HG02938 (cell line): ENCODE measurements at regions not wholly inside any gene's neighbourhood (a gene's known extent, or its start where the extent isn't known, plus 50 kb on each side); places are given as distances from the start of the nearest gene placed in this dataset.

Source experiments
- ATAC-seq: cut with Tn5 transposase; IDR thresholded peaks from one replicate; pipeline ENCODE4 v1.9.1; 2021; ENCODE audit warnings: mild to moderate bottlenecking, moderate library complexity; ENCODE audit not compliant: unreplicated experiment

DNA sequence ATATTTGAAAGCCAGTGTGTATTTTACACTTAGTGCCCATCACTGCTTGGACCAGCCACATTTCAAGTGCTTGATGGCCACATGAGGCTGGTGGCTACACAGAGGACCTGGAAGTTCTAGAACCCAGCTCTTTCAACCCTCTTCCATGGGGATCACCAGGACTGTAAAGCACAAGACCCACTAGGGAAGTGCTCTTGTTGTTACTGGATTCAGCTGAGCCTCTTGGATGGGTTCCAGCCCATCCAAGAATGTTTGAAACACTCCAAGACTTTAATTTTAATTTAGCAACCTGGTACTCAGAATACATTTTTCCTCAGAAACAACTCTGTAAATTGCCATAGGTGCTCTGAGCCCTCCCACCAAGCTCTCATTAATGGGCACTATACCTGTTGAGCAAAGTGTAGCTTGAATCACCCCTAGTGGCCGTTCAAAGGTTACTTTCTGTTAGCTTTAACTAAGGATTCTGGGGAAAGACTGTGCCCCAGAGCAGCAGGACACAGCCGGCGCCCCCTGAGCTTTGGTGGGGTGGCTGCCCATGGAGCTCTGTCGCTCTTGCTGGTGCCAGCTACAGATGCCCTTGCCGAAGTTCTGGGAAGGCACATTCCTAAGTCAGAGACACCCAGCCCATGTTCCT lies 212.4 kb downstream of the HSD17B3 start:
- no peak for ATAC-seq

DNA sequence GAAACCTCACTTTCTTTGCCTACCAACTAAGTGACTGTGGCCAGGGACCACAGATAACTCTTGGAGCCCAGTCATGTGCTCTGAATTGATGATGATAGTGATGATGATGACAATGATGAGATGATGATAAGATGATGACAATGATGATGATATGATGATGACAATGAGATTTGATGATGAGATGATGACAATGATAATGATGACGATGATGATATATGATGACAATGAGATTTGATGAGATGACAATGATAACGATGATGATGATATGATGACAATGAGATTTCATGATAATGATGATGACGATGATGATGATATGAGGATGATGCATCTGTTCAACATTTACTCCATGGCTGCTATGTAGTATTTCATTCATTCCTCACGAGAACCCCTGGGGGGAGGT lies 213.0 kb downstream of the ERCC6L2 start:
- no peak for ATAC-seq

DNA sequence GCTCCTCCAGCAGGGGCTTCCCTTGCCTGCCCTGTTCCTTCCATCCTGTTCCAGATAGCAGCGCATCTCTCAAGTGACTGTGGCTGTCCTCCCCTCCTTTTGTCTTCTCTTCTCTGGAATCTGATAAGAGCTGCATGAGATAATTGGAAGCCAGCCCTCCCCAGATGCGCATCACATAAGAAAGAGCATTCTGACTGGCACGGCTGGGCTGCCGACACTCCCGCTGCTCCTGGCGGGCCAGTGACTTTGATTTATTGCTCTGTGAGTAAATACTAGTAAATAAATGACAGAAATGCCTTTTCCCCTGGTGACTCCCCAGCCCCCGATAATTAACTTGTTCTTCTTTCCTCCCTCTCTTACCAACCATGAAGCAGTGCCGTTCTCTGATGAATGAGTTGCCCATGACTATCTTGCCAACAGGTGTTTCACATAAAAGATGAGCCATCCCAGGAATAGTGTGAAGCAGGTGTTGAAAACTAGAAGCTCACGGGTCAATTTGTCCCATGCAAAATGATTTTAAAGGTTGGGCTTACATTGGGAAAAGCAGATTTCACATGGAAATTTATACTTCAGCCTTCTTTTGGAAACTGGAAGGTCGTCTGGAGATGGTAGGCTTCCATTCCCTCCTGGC lies 212.3 kb downstream of the ERCC6L2 start:
- ATAC-seq, result no peak

DNA sequence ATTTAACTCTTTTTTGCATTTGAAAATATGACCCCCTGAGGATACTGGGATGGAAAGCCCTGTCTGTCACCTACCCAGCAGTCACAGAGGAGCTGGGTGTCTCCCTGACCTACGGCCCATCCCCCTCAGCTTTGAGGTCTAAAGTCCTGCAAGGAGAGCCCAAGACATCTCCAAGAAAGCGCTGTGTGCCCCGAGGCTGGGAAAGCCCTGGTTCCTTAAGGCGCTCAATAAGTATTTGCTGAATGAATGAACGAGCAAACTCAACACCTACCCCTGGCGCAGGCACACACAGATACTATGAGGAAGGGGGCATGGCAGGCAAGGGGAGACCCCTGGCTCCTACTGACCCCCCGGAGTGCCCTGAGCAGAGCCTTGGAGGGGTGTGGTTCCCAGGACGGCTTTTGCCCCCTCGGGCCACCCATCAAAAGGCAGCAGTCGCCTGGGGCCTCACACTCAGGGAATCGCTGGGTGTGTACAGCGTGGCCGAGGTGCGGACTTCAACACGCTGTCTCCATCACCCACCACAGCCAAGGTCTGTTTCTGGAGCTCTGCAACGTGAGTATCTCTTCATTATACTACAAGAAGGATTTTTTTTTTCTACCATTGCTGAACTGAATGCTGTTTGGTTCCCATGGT lies 211.6 kb downstream of the ERCC6L2 start:
- ATAC-seq, result no peak

DNA sequence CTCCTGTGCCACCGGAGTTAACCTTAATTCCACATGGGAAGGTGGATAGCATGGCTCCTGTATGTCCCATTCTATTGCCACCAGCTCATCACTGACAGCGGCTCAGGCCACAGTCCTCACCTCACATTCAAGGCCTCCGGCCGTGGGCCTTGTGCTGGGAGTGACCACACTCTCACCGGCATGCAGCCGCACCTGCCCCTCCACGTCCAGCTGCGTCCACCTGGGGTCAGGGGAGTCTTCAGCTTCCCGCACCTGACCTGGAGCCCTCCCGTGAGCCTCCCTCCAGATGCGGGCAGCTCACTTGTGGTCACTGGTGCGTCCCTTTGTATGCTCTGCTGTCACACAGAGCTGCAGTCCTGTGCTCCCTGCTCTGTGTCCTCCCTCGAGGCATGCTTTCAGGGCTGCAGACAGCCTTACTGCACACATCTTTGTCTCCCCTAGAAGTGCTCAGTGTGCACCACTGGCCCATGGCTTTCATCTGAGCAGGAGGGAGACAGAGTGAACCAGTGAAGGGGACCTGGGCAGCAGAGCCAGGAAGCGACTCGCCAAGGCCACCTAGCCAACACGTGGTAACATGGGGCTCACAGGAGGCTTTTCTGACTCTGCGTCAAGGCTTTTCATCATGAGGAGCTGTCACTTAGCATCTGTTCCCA lies 210.1 kb downstream of the ERCC6L2 start:
- no peak for ATAC-seq

DNA sequence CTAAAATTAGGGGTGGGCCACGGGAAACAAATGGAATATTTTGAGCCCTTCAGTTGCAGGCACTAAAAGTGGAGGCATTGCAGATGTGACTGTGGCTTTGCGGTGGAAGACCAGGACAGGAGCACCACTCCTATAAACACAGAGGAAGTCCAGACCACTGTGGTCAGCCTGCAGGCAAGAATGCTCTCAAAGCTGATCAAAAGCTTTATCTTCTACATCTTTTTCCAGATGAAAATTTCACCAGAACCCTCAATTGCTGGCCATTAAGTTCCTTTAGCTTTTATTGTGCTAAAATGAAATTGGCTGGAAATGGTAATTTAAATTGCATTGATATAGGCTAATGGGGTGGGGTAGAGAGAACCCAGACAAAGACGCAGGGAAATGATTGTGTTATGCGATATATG lies 208.8 kb downstream of the ERCC6L2 start:
- no peak for ATAC-seq

DNA sequence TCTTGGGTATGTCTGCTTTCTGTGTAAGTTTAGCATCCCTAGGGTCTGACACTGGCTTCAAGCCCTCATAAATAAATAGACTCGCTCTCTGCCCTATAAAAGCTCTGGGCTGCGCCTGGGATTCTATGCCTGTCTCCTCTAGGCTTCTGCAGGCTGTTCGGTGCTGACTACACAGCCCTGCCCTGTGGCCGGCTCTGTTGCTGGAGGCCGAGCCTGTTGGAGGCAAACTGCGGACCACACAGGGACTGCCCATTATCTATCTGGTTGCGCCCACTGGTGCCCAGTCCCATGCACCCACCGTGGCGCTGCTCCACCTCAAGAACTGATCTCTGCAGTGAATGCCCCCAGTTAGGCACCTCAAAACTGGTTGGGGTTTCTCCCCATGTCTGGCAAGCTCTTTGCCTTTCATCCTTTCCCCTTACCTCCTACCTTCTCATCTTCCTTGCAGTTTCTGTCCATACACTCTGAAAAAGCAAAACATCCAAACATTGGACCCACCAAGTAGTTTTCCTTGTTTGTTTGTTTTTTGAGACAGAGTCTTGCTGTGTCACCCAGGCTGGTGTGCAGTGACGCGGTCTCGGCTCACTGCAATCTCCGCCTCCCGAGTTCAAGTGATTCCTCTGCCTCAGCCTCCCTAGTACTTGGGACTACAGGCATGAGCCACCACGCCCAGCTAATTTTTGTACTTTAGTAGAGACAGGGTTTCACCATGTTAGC lies 207.2 kb downstream of the ERCC6L2 start:
- ATAC-seq, result no peak

DNA sequence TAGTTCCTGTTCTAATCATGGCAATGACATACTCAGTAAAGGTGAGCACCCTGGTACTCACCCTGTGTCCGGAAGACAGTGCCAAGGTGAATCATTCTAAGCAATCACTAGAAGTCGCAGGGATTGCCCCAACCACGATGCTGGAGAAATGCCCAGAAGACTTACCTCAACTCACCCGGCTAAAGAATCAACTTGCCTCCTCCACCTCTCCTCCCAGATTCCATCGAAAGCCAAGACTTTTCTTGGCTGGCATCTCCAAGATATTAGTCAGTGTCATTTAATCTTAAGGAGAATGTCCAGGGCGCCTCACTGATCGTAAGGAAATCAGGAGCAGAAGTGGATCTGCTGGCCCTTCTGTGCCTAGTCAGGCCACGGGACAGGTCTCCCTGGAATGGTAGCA lies 204.9 kb downstream of the ERCC6L2 start:
- ATAC-seq, result no peak

DNA sequence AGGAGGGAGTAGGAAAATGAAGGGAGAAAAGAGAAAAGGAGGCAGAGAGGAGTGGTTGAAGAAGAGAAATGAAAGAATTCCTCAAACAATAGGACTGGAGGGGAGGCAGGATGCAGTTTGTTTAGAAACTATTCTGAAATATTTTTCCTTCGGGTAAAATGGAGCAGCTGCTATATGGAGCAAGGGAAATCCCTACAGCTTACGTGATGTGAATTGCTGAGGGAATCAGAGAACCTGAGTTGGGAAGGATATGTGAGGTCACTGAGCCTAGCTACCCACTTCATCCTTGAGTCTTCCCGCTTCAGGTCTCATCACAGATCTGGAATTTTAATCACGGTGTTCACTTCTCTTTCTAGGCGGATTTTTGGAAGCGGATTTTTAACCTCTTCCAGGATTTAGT lies 204.3 kb downstream of the ERCC6L2 start:
- no peak for ATAC-seq

DNA sequence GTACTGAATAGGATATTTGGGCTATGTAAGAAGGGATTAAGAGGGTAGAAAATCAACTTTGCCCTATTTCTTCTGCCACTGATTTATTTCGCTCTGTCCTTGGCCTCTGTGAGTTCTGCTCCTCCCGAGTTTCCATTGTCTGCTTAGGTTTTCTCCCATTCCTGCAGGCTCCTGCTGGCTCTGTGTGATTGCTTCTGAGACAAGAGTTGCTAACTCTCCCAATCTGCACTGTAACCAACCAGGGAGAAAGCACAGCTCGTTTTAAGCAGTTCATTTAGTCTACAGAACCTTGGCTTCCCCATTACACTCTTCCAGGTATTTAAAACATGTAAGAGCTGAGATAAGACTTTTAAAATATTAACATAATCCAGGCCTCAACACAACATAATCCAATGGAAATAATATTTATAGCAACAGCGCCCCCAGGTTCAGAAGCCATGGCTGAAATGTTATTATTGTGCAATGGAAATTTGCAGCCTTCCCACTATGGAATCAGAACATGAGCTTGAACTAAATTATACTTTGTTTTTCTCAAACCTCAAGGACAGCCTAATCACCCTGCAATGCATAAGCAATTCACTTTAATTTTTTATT lies 203.5 kb downstream of the ERCC6L2 start:
- ATAC-seq, result no peak

DNA sequence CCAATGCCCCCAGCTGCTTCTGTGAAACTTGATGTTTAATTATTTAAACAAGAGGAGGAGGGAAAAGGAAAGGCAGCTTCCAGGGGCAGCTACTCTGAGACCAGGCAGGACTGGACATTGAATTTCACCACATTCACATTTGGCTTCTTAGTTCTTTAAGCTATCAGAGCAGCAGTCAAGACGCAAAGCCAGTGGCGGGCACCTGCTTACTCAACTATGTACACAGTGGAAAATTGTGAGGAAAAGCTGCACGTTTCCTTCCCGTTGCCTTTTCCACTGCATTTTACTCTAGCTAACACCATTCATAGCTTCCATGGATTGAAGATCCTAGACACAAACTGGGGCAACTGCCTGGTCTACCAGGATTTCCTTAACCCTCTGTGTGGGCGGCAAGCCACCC lies 200.3 kb downstream of the ERCC6L2 start:
- ATAC-seq, result no peak

DNA sequence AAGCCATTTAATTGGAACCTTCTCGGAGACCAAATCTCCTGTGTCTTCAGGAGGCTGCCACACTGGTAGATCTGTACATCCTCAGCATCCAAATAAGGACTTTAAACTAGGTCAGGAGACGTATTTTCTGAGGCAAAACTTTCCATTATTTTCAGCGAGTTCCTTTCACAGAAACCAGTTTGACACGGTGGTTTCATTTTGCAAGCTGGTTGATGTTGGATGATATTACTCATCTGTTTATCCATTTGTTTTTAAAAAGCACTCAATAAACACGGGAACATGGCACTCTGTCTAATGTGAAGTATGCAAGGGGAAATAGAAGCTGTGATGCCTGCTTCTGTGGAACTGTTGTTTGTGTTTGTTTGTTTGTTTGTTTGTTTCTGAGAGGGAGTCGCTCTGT lies 199.6 kb downstream of the ERCC6L2 start:
- no peak for ATAC-seq

DNA sequence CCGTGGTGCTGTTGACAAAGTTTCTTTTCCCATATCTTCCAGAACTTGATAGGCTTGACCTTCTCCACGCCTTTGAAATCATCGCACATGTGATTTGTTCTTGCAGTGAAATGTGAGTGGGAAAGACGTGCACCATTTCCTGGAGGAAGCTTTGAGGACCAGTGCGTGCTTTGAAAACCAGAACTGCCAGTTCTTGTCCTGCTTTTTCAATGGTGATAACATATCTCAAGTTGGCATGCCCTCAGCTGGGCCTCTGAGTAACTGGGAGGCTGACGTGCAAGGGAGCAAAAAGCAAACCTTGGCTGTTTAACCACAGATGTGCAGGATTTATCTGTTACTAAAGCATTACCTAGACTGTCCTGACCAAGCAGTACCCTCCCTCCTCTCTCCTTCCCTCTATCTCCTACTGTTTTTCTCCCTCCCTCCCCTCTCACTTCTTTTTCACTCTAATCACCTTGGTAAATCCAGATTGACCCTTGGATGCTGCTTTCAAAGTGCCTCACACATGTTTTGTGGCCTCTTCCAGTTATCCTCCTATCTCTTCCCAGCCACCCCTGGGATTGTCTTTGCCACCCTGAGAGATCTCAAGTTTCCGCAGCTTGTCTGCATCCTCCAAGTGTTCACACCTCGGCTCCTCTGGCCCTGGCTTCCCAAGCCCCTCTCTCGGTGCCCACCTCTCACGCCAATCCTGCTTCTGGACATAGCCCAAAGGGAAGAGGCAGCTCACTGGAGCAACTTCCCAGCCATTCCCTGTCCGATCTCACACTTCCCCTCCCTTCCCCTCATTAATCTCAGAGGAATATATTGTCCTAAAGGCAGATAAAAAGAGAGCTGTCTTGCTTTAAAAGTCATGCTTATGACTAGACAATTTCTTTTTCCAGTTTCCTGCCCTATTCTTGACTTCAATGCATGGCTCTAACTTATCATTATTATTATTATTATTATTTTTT lies 198.3 kb downstream of the ERCC6L2 start:
- no peak for ATAC-seq

DNA sequence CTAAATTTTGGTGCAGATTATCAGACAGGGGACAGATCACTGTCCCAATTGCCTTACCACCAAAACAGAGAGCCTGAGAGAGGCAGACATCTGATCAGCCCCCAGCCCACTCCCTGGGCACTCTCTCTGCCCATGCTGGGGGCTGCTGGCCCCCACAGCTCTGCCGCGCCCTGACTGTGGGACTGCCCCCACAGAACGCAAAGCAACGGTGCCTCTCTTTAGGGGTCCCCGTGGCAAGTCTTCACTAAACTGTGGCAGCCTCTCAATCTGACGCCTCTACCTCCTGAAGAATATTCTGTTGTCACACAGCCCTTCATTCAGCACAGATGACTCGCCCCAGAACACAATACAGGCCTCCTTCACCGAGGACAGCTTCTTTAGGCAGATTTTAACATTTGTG lies 197.4 kb downstream of the ERCC6L2 start:
- no peak for ATAC-seq

DNA sequence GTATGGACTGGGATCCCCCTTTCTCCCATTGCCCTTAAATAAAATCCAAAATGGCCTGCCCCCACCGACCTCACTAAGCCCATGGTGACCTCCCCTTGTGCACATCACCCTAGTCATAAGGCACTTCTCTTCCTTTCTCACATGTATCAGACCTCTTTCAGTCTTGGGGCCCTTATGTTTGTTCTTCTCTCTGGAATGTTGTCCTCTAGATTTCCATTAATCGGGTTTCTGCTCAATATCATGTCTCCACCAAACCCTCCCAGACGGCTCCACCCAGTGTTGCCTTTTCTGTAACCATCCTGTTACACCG lies 196.3 kb downstream of the ERCC6L2 start:
- ATAC-seq, result no peak

DNA sequence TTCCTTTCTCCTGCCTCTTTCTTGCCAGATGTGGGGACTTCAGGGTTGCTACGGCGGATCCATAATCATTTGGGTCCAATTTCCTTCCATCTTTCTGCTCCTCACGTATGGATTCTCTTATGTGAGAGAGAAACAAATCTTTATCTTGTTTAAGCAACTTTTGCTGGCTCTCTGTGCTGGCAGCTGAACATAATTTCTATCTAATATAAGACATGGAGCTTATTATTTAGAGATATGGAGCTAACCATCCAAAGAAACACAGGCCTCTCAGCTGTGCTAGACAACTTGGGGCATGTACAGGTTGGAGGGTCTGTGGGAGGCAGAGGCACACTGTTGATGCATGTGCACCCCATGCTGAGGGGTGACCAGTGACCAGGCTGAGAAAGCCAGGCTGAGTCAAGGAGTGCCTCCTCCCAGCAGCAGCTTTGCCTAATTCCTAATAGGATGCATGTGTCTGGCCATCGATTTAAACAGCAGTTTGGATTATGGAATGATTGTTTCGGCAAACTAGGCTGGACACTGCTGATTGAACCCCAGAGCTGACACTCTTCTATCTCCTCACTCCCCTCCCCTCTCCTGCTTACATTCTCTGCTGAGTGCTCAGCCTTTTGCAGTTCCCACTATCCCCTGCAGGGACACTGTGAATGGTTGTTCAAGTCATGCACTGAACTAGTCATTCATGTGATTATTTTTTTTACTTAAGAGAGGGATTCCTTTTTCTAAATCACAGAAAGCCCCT lies 195.8 kb downstream of the ERCC6L2 start:
- no peak for ATAC-seq

DNA sequence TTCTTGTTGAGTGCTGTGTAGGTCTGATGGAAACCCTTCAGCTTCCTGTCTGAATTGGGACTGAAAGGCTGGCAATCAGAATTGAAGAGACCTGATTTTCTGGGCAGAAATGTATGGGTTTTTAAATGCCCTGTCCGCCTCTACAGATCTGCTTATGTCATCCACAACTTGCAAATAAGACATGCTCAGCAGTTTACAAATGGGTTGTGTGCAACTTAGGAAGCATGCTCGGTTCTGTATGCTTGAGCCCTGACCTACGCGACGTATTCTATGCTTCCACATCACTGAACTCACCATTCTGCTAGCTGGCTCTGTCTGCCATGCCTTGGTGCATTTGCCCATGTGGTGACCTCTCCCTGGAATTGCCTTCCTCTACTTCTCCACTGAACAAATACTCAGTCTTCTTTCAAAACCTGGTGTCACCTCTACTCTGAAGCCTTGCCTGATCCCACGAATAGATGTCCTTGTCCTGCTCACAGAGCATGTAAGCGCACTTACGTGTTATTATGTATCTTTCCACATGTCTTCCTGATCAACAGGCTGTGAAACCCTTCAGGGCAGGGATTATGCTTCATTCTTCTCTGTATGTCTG lies 194.2 kb downstream of the ERCC6L2 start:
- ATAC-seq, result no peak

DNA sequence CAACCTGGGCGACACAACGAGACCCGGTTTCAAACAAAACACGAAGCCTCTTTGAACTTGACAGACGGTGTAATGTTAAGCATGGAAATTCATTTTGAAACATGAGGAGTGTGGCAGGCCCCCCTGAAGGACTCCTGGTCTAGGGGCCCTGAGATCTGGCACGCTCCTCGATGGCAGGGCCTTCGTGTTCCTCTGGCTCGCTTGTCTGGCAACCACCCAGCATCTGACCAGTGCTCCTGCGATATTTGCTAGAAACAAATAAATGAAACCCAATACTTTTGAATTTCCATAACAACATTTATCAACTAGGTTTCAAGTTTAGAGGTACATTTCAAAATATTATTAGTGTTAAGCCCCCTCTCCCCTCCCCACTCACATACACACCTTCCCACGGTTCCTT lies 193.0 kb downstream of the ERCC6L2 start:
- ATAC-seq, result no peak

DNA sequence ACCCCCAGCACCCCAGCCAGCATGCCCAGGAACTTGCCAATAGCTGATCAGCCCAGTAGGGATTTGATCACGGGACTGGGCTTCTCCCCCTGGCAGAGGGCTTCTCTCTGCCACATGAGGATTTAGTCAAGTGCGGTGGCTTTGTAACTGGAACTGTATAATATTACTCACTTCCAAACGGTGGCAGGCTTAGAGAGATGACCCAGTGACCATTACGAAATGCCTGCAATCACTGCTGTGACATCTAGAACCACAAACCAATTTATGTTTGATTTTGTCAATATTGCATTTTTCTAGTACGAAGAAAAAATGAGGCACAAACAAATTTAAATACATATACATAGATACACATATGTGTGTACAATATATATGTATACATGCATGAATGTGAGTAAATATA lies 192.1 kb downstream of the ERCC6L2 start:
- no peak for ATAC-seq
